Gastroesophageal sphincter (tissue), 3 donors: ENCODE measurements at regions not wholly inside any gene's neighbourhood (a gene's known extent, or its start where the extent isn't known, plus 50 kb on each side); places are given as distances from the start of the nearest gene placed in this dataset.

ENCODE experiments used
- EP300 ChIP-seq: sonication (generic); formaldehyde crosslinking; IDR thresholded peaks from one replicate; pipeline ENCODE4 v1.6.1; 2017; ENCODE audit warnings: antibody characterized with exemption, mild to moderate bottlenecking
- POLR2A ChIP-seq, 2 donors: fragments of 450-650 bp; IDR thresholded peaks; one replicate each; pipeline ENCODE4 v1.6.1; 2017; ENCODE audit warnings: antibody characterized with exemption in 2 of 2, mild to moderate bottlenecking in 2 of 2, moderate library complexity in 1 of 2
- POLR2AphosphoS5 ChIP-seq: sonication (generic); formaldehyde crosslinking; IDR thresholded peaks from one replicate; pipeline ENCODE4 v1.6.1; 2017; ENCODE audit warnings: antibody characterized with exemption
- TF ChIP-seq, protein P1 (sequence below), 4 experiments: fragments of 200-600 bp in 2 of 4; fragments of 450-650 bp in 2 of 4; sonication (generic) in 1 of 4; IDR thresholded peaks; one replicate each; pipeline ENCODE4 v1.5.1; 2017 to 2019; ENCODE audit warnings: antibody characterized with exemption in 4 of 4, mild to moderate bottlenecking in 2 of 4, moderate library complexity in 2 of 4

DNA sequence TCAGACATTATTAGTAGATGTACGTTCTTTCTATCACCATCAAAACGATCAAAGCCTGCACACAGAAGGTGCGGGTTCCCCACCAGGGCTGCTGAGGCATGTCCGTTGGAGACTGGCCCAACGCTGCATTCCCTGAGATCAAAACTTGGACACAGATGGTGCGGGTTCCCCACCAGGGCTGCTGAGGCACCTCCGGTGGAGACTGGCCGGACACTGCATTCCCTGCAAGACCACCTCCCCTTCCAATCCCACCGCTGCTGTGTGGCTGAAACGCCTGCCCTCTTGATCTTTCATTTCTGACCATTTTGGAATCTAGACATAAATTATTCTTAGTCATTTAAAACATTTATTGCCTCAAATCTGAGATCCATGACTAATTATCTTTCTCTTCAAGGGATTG is 254.2 kb upstream of the SALL3 start:
- TF ChIP-seq, protein P1, sequence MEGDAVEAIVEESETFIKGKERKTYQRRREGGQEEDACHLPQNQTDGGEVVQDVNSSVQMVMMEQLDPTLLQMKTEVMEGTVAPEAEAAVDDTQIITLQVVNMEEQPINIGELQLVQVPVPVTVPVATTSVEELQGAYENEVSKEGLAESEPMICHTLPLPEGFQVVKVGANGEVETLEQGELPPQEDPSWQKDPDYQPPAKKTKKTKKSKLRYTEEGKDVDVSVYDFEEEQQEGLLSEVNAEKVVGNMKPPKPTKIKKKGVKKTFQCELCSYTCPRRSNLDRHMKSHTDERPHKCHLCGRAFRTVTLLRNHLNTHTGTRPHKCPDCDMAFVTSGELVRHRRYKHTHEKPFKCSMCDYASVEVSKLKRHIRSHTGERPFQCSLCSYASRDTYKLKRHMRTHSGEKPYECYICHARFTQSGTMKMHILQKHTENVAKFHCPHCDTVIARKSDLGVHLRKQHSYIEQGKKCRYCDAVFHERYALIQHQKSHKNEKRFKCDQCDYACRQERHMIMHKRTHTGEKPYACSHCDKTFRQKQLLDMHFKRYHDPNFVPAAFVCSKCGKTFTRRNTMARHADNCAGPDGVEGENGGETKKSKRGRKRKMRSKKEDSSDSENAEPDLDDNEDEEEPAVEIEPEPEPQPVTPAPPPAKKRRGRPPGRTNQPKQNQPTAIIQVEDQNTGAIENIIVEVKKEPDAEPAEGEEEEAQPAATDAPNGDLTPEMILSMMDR (IDR thresholded peaks at IDR 0.05): no peak
- no peak for TF ChIP-seq POLR2A (IDR thresholded peaks at IDR 0.05)
- TF ChIP-seq EP300: no peak
- no peak for TF ChIP-seq POLR2AphosphoS5
